GM23338 (cell line): ENCODE measurements at regions not wholly inside any gene's neighbourhood (a gene's known extent, or its start where the extent isn't known, plus 50 kb on each side); places are given as distances from the start of the nearest gene placed in this dataset.

ENCODE experiments used
- CREB1 ChIP-seq: fragments of 250-450 bp; sonication (Bioruptor Pico); IDR thresholded peaks from 2 replicates; pipeline ENCODE4 v1.5.0; 2020; ENCODE audit warnings: low read depth, mild to moderate bottlenecking, moderate library complexity
- CTCF ChIP-seq, 2 experiments: fragments of 200-600 bp in 1 of 2; sonication (generic) in 1 of 2; conservative IDR thresholded peaks; 2 replicates each; pipeline versions ENCODE4 v1.5.1 to v1.6.1; 2016 to 2017; ENCODE audit warnings: antibody characterized with exemption in 2 of 2, low read depth in 2 of 2, mild to moderate bottlenecking in 2 of 2, moderate library complexity in 1 of 2
- EZH2 ChIP-seq: fragments of 200-600 bp; sonication (generic); IDR thresholded peaks from one replicate; pipeline ENCODE4 v1.8.0; 2017; ENCODE audit warnings: antibody characterized with exemption, mild to moderate bottlenecking, low read depth; ENCODE audit not compliant: unreplicated experiment
- EZH2phosphoT487 ChIP-seq: fragments of 200-600 bp; sonication (generic); IDR thresholded peaks from one replicate; pipeline ENCODE4 v1.8.1; 2018; ENCODE audit warnings: antibody characterized with exemption; ENCODE audit not compliant: unreplicated experiment
- POLR2AphosphoS5 ChIP-seq: IDR thresholded peaks from 2 replicates; pipeline ENCODE4 v1.6.1; 2016; ENCODE audit warnings: antibody characterized with exemption, low read depth
- REST ChIP-seq: IDR thresholded peaks from one replicate; pipeline ENCODE4 v1.6.1; 2018; ENCODE audit warnings: antibody characterized with exemption; ENCODE audit not compliant: unreplicated experiment
- ZNF114 ChIP-seq: fragments of 250-450 bp; sonication (Bioruptor Pico); IDR thresholded peaks from 2 replicates; pipeline ENCODE4 v1.5.0; 2020; ENCODE audit warnings: mild to moderate bottlenecking, moderate library complexity
- ZNF331 ChIP-seq: fragments of 250-450 bp; sonication (Bioruptor Pico); IDR thresholded peaks from 2 replicates; pipeline ENCODE4 v1.5.0; 2020; ENCODE audit warnings: low read depth, mild to moderate bottlenecking, moderate library complexity
- ZNF462 ChIP-seq: fragments of 250-450 bp; sonication (Bioruptor Pico); IDR thresholded peaks from 2 replicates; pipeline ENCODE4 v1.5.0; 2020; ENCODE audit warnings: mild to moderate bottlenecking, moderate library complexity

- TF ChIP-seq ZNF462 (CRISPR knock-in tag) (no peak), POLR2AphosphoS5 (no peak), ZNF114 (no peak), CREB1 (CRISPR knock-in tag) (no peak), ZNF331 (CRISPR knock-in tag) (no peak), EZH2phosphoT487 (no peak), EZH2 (no peak), REST (no peak), CTCF (conservative IDR thresholded peaks at IDR 0.05; ENCODE audit: low read depth in 2 of 2) (no peak)
These were observed 158.2 kb upstream of the POM121L12 start (continued) for GRCh38 chr7:52877240-52877639.
